GM18907 (cell line): ENCODE measurements at regions not wholly inside any gene's neighbourhood (a gene's known extent, or its start where the extent isn't known, plus 50 kb on each side); places are given as distances from the start of the nearest gene placed in this dataset.

ENCODE experiments used
- ATAC-seq: cut with Tn5 transposase; IDR thresholded peaks from one replicate; pipeline ENCODE4 v1.9.1; 2021; ENCODE audit warnings: mild to moderate bottlenecking, moderate library complexity; ENCODE audit not compliant: unreplicated experiment

DNA sequence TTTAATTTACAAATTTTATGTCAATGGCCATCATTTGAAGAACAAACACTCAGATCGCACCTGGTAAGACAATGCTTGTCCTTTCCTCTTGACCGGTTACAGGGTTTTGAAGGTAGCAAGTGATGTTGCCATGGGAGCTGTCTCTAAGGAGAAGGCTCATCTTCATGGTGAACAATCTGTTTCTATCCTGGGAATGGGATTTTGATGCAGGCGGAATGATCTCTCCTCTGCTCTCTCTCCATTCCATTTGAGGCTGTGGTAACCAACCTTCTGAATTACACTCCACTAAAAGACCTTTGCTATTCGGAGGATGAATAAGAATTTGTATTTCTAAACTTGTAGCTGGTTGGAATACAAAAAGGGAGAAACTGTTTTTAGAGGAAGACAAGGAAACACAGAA is 57.9 kb upstream of the SLC5A9 start:
- ATAC-seq, result no peak

DNA sequence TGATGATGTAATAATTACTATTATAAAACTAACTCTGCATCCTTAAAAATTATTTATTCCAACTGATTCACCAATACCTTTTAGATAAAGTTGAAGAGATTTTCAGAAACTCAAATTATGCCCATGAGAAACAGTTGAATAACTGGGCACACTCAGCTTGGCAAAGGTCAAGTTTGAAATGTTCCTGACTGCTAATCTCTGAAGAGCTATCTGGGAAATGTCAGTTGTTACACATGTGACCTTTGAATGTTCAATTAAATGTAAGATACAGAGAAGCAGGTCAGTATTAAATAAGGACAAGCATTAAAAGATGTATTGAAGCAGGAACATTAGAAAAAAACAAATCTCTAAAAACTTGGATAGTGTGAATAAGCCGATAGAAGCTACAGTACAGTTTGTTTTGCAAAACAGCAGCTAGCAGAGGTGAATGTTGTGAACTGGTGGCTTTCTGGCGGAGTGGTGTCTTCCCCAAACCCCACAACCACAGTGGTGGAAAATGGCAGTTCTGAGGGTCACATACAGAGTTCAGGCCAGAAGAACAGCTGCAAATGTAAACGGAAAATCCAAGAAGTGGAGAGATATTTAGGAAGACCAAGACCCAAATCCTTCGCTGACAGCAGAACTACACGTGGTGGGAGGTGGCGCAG is 61.9 kb upstream of the SLC5A9 start:
- ATAC-seq, result no peak

DNA sequence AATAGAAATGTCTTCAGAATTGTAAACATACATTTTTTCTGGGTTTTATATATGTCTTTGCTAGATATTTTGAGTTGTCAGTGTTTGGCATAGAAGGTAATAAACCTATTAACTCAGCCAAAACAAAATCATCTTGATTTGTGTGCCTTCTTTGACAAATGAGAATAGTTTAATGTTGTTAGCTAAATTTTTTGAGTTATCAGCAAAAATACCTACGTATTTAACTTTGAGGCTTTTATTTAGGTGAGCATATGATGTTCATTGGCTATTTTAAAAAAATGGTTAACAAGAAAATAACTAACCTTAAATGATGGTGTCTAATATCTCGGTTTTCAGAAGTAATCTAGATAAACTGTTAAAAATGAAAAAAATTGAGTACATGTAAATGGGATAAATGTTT is 83.2 kb upstream of the SLC5A9 start:
- no peak for ATAC-seq

DNA sequence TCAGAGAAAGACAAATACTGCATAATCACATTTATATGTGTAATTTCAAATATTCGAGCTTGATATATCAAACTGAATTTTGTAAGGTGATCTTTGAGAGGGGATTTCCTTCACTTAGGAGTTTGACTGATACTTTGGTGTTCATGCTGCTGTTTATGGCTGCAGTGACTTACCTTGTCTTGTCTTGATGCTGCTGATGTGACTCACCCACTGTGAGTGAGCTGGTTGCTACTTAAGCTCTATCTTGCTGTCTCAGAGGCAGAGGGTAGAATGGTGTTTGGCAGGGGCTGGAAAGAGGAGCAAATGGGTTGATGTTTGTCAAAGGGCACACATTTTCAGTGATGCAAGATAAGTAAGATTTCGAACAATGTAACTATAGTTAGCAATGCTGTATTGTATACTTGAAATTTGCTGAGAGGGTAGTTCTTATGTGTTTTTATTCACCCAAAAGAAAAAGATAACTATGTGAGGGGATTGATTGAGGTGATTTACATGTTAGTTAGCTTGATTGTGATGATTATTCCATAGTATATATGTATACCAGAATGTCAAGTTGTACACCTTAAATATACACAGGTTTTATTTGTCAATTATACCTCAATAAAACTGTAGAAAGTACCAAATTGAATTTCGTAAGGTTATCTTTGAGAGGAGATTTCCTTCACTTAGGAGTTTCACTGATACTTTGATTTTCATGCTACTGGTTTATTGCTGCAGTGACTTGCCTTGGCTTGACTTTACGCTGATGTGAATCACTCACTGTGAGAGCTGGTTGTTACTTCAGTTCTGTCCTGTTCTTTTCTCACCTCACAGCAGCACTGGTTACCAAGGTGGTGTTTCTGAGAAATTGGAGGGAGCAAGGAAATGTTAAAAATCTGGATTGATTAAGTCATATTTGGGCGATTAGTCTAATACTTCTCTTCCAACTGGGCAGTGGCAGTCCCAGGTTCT is 94.5 kb upstream of the SLC5A9 start:
- no peak for ATAC-seq

DNA sequence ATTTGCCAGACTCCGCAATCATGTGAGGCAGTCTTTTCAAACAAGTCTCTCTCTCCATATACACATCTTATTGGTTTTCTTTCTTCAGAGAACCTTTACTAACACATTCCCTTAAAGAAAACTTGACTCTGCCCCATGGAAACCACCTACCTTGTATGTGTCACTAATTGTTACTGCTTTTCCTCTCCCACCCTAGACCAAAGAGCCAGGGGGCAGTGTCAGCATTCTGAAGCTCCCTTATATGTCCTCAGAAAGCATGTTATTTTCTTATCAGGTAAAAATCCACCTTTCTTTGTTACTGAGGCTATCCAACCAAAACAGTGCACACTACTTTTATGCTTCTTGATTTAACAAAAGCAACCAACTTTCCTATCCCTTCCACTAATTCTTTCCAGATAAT is 98.9 kb upstream of the SLC5A9 start:
- ATAC-seq, result no peak

DNA sequence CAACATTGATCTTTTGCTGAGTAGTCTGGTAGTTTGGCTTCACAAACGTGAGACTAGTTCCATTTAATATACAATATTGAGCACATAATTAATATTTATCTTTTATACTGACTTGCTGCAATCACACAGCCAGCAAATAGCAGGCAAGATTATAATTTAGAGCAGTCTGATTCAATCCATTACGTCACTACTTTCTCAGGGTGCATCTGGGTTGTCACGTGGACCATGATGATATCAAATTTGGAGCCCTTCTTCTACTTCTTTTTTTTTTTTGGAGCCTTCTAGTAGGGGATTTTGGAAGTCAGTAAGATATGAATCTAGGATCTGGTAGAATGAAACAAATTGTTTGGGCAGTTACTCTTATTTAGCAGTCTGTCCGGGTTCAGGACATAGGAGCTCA is 100.6 kb upstream of the SLC5A9 start:
- no peak for ATAC-seq

DNA sequence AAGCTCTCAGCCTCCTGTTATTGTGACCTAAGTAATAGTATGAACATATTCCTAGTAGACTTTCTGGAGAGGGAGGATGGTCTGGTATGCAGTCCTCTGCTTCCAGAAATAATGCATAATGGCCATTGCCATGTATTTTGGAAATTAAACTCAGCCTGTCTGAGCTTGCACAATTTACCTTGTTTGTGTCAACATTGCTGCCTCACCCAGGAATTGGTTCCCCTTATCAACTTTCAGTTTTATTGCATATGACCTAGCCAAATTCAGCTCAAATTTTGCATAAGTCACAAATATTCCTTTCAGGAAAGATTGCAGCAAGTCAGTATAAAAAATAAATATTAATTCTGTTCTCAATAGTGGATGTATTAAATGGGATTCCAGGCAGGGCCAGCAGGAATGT is 101.9 kb upstream of the SLC5A9 start:
- ATAC-seq, result no peak

DNA sequence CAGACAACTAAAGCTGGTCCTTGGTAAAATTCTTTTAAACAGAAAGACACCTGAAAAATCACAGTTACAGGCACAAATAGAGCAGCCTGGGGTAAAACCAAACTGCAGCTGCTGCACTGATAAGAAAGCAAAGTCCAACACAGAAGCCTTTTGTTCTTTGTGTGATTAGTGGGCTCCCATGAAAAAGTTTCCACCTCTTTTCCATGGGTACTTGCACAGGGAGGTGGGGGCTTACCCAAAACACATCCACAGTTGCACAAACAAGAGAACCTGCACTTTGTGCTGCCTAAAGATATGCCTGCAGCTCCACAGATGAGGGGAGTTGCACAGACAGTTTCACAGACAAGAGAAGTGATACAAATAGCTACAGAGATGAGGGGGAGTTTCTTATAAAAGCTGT is 106.7 kb upstream of the SLC5A9 start:
- ATAC-seq, result no peak

DNA sequence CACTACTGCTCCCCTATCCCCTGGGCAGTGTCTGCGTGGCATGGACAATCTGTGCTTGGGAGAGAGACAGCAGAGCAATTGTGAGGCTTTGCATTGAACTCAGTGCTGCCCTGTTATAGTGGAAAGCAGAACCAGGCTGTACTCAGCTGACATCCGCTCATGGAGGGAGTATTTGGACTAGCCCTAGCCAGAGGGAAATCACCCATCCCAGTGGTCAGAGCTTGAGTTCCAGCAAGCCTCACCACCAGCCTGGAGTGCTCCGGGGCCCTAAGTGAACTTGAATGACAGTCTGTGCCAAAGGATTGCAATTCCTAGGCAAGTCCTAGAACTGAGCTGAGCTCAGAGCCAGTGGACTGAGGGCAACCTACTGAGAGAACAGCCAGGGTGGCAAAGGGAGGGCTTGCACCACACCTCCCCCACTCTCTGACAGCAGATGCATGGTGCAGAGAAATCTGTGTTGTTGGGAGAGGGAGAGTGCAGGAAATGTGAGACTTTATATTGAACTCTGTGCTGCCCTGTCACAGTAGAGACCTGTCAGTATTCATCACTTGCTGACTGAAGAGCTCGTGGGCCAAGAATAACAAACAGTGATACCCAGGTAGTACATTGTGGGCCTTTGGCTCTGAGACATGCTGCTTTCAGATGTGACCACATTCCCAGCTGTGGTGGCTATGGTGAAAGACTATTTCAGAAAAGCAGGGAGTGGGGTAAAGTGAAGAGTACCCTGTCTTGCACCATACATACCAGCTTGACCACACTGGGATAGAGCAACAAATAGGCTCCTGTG is 107.7 kb upstream of the SLC5A9 start:
- ATAC-seq, result no peak

DNA sequence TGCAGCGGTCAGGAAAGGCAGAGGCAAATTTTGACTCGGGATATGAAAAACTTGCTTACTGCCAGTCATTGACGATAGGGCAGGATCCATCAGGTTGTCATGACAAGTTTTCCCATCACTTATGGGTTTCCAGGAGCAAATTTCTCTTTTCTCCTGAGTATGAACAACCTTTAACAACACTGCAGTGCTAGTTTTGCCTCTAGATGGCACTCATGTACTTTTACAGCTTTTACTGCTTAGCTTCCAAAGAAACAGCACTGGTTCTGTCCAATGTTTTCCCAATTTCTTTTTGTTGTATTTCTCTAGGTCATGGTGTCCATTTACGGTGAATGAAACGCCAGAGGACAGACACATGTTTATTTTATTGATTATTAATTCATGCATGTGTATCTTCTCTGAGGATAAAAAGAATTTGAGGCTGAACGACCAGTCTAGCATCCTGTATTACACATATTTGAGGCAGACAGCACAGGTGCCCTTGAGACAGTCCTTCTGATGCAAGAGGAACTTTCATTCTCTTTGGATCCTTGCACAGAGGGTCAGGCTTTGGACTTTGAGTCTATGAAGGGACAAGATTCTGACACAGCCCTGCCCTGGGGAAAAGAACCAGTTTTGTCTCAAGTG is 112.3 kb upstream of the TRABD2B start:
- ATAC-seq, result no peak

DNA sequence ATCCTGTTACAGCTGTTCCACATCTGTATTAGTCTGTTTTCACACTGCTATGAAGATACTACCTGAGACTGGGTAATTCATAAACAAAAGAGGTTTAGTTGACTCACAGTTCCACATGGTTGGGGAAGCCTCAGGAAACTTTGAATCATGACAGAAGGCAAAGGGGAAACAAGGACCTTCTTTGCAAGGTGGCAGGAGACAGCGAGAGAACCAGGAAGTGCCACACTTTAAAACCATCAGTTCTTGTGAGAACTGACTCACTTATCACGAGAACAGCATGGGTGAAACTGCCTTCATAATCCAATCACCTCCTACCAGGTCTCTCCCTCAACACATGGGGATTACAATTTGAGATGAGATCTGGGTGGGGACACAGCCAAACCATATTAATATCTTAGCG is 110.3 kb upstream of the TRABD2B start:
- no peak for ATAC-seq

DNA sequence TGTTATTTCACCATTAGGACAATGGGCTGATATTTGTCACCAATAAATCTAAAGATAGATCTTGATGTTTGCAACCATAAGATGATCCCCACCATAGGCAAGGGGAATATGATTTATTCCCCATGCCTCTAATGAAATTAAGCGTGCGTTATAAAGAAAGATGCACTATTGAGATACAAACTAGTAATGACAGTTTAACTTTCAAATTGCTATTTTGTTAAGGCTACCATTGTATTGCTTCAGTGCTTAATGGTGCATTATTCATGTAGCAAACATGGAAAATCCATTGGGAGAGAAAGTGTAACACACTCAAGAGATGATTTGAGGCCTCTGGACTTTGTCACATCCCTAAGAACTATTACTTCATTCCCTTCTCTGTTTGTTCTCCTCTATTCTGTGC is 108.9 kb upstream of the TRABD2B start:
- ATAC-seq, result no peak

DNA sequence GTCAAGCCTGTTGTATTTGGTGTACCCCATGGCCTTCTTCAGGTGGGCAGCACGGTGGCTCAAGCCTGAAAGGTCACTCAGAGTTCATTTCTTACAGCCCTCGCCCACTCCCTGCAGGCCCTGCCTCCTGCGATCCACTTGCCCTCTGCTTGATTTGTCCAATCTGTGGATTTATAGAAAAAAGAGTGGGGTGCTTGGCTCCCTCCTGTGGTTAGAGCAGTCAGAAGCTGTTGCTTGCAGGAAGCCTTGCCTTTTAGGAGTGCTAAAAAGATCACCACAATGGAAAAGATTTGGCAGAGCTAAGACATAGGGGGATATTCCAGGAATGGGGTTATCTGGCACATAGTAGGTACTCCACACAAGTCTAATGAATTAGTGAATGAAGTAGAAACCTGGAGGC is 108.0 kb upstream of the TRABD2B start:
- ATAC-seq, result no peak

DNA sequence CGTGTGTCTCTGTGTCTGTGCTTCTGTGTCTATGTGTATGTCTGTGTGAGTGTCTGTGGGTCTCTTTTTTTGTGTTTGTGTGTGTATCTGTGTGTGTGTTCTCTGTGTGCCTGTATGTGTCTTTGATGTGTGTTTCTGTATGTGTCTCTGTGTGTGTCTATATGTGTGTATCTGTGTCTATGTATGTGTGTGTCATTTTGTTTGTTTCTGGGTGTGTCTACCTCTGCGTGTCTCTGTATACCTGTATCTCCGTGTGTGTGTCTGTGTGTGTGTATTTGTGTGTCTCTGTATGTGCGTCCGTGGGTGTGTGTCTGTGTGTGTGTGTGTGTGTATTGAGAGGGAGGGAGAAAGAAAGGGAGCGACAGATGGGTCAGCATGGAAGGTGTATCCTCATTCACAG is 106.3 kb upstream of the TRABD2B start:
- no peak for ATAC-seq

DNA sequence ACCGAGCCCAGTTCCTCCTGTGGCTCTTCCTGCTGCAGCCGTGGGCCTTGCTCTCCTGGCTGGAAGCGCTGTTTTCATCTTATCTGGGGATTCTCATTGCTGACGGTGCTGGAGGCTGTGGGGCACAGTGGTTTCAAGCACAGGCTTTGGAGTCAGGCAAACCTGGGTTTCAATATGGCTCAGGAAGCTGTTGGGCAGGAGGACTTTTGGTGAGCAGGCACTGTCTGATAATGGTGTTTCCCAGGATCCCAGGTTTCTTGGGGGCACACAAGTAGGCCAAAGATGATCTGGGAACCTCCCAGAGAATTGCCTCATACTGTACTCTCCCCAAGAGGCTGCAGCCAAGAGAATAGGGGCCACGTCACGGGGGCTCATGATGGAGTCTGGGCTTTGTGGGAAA is 105.6 kb upstream of the TRABD2B start:
- no peak for ATAC-seq

DNA sequence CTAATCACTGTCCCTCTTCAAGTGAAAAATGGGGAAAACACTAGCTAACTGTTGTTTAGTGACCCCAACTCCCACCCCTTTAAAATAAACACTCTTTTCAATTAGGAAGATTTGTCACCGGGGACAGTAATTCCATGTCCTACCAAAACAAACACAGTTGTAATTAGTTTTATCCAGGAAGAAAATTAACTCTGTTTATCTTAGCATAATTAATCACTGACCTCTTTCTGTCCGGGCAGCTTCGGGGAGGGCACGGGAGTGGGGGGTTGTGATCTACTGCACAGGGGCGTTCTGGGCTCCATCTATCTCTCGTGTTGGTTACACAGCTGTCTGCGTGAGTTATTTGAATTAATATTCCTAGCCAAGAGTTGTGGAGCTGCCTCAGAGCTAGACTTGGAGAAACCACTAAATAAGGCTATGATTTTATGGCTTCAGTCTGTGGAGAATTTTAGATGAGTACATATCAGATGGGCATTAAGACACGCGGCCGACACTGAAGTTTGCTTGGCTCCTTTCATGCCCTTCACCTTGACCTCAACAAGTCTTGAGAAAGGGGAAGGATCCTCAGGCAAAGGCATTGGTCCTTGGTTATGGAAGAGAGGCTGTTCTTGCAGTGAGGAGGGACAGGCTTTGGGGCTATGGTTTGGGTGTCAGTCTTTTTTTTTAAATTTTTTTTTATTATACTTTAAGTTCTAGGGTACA is 102.0 kb upstream of the TRABD2B start:
- ATAC-seq, result no peak

DNA sequence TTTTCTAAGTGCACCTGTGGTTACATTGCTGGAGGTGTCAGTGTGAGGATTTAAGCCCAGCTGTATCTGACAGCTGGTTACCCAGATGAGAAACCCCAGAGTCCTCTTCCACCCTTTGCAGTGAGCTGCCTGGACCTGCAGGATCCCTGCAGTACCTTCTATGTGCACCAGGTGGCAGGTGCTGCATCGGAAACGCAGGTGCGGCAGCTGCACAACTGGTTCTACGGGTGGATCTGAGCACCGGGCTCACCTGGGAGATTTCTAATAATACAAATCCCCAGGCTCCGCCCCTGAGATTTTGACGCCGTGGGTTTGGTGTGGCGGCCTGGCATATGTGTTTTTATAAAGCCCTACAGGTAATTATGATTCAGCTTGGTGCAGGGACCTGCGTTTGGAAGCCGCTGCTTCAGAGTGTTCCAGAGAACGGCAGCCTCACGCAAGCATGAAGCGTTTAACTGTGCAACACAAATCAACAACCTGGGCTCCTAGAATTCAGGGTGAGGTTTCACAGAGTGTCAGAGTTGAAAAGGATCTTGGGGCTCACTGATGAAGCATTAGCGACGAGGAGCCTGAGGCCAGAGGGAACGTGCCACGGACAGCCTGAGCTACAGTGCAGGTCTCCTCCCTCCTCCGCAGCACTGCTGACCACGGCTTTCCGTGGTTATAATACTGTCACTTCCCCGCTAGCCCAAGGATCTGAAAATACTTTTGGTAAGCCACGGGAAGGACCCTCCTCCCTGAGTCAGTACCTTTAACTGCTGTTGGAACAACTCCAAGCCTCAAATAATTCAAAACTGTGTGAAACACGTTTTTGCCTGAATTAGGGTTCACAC is 96.7 kb upstream of the TRABD2B start:
- peak; percentile 99 for ATAC-seq

DNA sequence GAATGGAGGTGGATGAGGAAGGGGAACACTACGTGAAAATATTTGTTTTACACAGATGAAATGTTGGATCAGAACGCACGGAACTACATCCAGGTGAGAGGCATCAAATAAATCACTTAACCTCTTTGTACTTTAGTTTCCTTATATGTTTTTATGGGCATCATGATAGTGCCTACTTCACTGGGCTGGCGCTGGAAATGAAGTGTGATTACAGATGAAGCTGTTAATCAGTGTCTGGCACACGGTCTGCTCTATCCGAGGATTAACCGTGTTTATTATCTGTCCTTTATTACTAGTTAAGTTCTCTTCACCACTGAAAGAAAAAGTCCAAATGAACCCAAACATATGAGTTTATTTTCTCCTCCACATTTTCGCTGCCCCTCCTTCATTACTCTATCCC is 96.0 kb upstream of the TRABD2B start:
- no peak for ATAC-seq

DNA sequence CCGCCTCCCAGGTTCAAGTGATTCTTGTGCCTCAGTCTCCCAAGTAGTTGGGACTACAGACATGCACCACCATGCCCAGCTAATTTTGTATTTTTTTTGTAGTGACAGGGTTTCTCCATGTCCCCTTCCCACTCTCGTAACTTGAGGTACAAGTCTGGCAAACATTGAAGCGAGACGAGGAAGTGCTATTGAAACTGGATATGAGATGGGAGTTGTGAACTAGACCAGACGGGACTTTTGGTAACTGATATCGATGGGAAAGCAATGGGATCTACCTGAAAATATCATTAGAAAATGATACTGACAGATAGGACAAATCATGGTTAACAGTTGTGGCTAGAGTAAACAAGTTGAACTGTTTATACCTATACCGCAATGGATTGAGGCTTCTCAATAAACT is 95.2 kb upstream of the TRABD2B start:
- ATAC-seq, result no peak
